ENCODE measurements at regions not wholly inside any gene's neighbourhood (a gene's known extent, or its start where the extent isn't known, plus 50 kb on each side); places are given as distances from the start of the nearest gene placed in this dataset.

GRCh38 chr1:199724049-199724448, 303.5 kb upstream of the NR5A2 start:
- Histone ChIP-seq H3K4me2 (ENCODE audit: low read length) (no peak overlapping the region), H3K4me1 (ENCODE audit: low read length) (peaks cover 3% of the 10 kb centered on the region; the same call in 1 of the 2 replicates), H3K9me3 (ENCODE audit: insufficient read depth, low read length) (no peaks in the 10 kb centered on the region), H2AFZ (ENCODE audit: low read depth, low read length) (no peak overlapping the region), H3K36me3 (replicated peaks; ENCODE audit: low read depth, low read length) (no peaks in the 10 kb centered on the region), H3K79me2 (ENCODE audit: low read length) (no peaks in the 10 kb centered on the region), H3K27me3 (ENCODE audit: low read depth, low read length) (peaks cover 27% of the 10 kb centered on the region), H3K27ac (ENCODE audit: low read length) (no peak overlapping the region), H3K4me3 (ENCODE audit: low read length) (no peak overlapping the region), H3K9ac (ENCODE audit: low read length) (no peak overlapping the region), H4K20me1 (ENCODE audit: insufficient read depth, low read length) (no peaks in the 10 kb centered on the region)
- no peak for TF ChIP-seq EZH2phosphoT487 (IDR thresholded peaks at IDR 0.05; ENCODE audit: low read depth)
- TF ChIP-seq CTCF (IDR thresholded peaks at IDR 0.05; ENCODE audit: low read depth, low read length), result no peak

GRCh38 chr1:199725002-199725565, 302.4 kb upstream of the NR5A2 start:
- H4K20me1 ChIP-seq (ENCODE audit: insufficient read depth, low read length), result no peaks in the 10 kb centered on the region
- H3K9ac ChIP-seq (ENCODE audit: low read length), result no peak overlapping the region
- H3K36me3 ChIP-seq (replicated peaks; ENCODE audit: low read depth, low read length), result no peaks in the 10 kb centered on the region
- H3K27ac ChIP-seq (ENCODE audit: low read length), result no peak overlapping the region
- H3K79me2 ChIP-seq (ENCODE audit: low read length), result no peaks in the 10 kb centered on the region
- no peak overlapping the region for H3K4me3 ChIP-seq (ENCODE audit: low read length)
- H2AFZ ChIP-seq (ENCODE audit: low read depth, low read length), result no peak overlapping the region
- TF ChIP-seq CTCF (IDR thresholded peaks at IDR 0.05; ENCODE audit: low read depth, low read length) (no peak), EZH2phosphoT487 (IDR thresholded peaks at IDR 0.05; ENCODE audit: low read depth) (no peak)
- peaks cover 27% of the 10 kb centered on the region for H3K27me3 ChIP-seq (ENCODE audit: low read depth, low read length)
- no peaks in the 10 kb centered on the region for H3K9me3 ChIP-seq (ENCODE audit: insufficient read depth, low read length)
- H3K4me2 ChIP-seq (ENCODE audit: low read length), result peak overlapping the region; percentile 20; the same call in 1 of the 2 replicates
- peaks cover 3% of the 10 kb centered on the region; the same call in 1 of the 2 replicates for H3K4me1 ChIP-seq (ENCODE audit: low read length)

GRCh38 chr1:199727682-199728081, 299.8 kb upstream of the NR5A2 start:
- H3K9ac ChIP-seq (ENCODE audit: low read length), result no peak overlapping the region
- no peaks in the 10 kb centered on the region for H3K79me2 ChIP-seq (ENCODE audit: low read length)
- TF ChIP-seq EZH2phosphoT487 (IDR thresholded peaks at IDR 0.05; ENCODE audit: low read depth) (no peak), CTCF (IDR thresholded peaks at IDR 0.05; ENCODE audit: low read depth, low read length) (no peak)
- H3K36me3 ChIP-seq (replicated peaks; ENCODE audit: low read depth, low read length), result no peaks in the 10 kb centered on the region
- H3K27me3 ChIP-seq (ENCODE audit: low read depth, low read length), result 0 out of 2 replicates have a peak, but pooled peaks cover 6% of the 10 kb centered on the region
- H3K4me3 ChIP-seq (ENCODE audit: low read length), result no peak overlapping the region
- no peak overlapping the region for H3K27ac ChIP-seq (ENCODE audit: low read length)
- H4K20me1 ChIP-seq (ENCODE audit: insufficient read depth, low read length), result no peaks in the 10 kb centered on the region
- no peaks in the 10 kb centered on the region for H3K9me3 ChIP-seq (ENCODE audit: insufficient read depth, low read length)
- no peak overlapping the region for H3K4me2 ChIP-seq (ENCODE audit: low read length)
- no peak overlapping the region for H2AFZ ChIP-seq (ENCODE audit: low read depth, low read length)
- H3K4me1 ChIP-seq (ENCODE audit: low read length), result peaks cover 3% of the 10 kb centered on the region; the same call in 1 of the 2 replicates

GRCh38 chr1:199728345-199728744, 299.2 kb upstream of the NR5A2 start:
- Histone ChIP-seq H3K27ac (ENCODE audit: low read length) (no peak overlapping the region), H3K27me3 (ENCODE audit: low read depth, low read length) (0 out of 2 replicates have a peak, but pooled peaks cover 6% of the 10 kb centered on the region), H3K36me3 (replicated peaks; ENCODE audit: low read depth, low read length) (no peaks in the 10 kb centered on the region), H3K4me1 (ENCODE audit: low read length) (peaks cover 3% of the 10 kb centered on the region; the same call in 1 of the 2 replicates), H3K4me2 (ENCODE audit: low read length) (no peak overlapping the region), H2AFZ (ENCODE audit: low read depth, low read length) (no peak overlapping the region), H4K20me1 (ENCODE audit: insufficient read depth, low read length) (no peaks in the 10 kb centered on the region), H3K9me3 (ENCODE audit: insufficient read depth, low read length) (no peaks in the 10 kb centered on the region), H3K4me3 (ENCODE audit: low read length) (no peak overlapping the region), H3K79me2 (ENCODE audit: low read length) (no peaks in the 10 kb centered on the region), H3K9ac (ENCODE audit: low read length) (no peak overlapping the region)
- TF ChIP-seq CTCF (IDR thresholded peaks at IDR 0.05; ENCODE audit: low read depth, low read length), result no peak

Data from OCI-LY3 (cell line).